ENCODE measurements at regions not wholly inside any gene's neighbourhood (a gene's known extent, or its start where the extent isn't known, plus 50 kb on each side); places are given as distances from the start of the nearest gene placed in this dataset.
"Not testable (repeated sequence)": the region's sequence is repeated elsewhere in the genome, so short reads cannot be mapped to it uniquely, and the experiment has no call there.

GRCh38 chr9:71508141-71508540 lies 260.2 kb downstream of the CEMIP2 start:
- DNase-seq (ENCODE audit: low read depth): not testable (repeated sequence)

GRCh38 chr9:71506821-71507220 lies 261.5 kb downstream of the CEMIP2 start:
- DNase-seq (ENCODE audit: low read depth): no peak

- DNase-seq (ENCODE audit: low read depth): no peak
These were observed 263.7 kb downstream of the CEMIP2 start for GRCh38 chr9:71504636-71505035.

GRCh38 chr9:71498691-71499090 lies 269.6 kb downstream of the CEMIP2 start:
- DNase-seq (ENCODE audit: low read depth): no peak

GRCh38 chr9:71490810-71491209 lies 277.5 kb downstream of the CEMIP2 start:
- no peak for DNase-seq (ENCODE audit: low read depth)

- no peak for DNase-seq (ENCODE audit: low read depth)
These were observed 281.3 kb downstream of the CEMIP2 start for GRCh38 chr9:71487061-71487460.

- DNase-seq (ENCODE audit: low read depth): no peak
These were observed 283.0 kb downstream of the CEMIP2 start for GRCh38 chr9:71485326-71485725.

GRCh38 chr9:71483436-71483835 lies 284.9 kb downstream of the CEMIP2 start:
- no peak for DNase-seq (ENCODE audit: low read depth)

GRCh38 chr9:71479621-71480020 lies 288.7 kb downstream of the CEMIP2 start:
- DNase-seq (ENCODE audit: low read depth): no peak

- DNase-seq (ENCODE audit: low read depth): no peak
These were observed 295.9 kb downstream of the CEMIP2 start for GRCh38 chr9:71472400-71472799.

- DNase-seq (ENCODE audit: low read depth): no peak
These were observed 302.9 kb downstream of the CEMIP2 start for GRCh38 chr9:71465392-71465791.

- DNase-seq (ENCODE audit: low read depth): no peak
These were observed 309.2 kb downstream of the CEMIP2 start for GRCh38 chr9:71459082-71459481.

GRCh38 chr9:71446473-71447411 lies 321.6 kb downstream of the CEMIP2 start:
- peak; percentile 14 for DNase-seq (ENCODE audit: low read depth)

GRCh38 chr9:71446106-71446472 lies 322.2 kb downstream of the CEMIP2 start:
- no peak for DNase-seq (ENCODE audit: low read depth)

- DNase-seq (ENCODE audit: low read depth): no peak
These were observed 321.5 kb upstream of the TRPM3 start for GRCh38 chr9:71442937-71443336.

GRCh38 chr9:71441266-71441665 lies 319.8 kb upstream of the TRPM3 start:
- no peak for DNase-seq (ENCODE audit: low read depth)

- no peak for DNase-seq (ENCODE audit: low read depth)
These were observed 310.5 kb upstream of the TRPM3 start for GRCh38 chr9:71431931-71432330.

- not testable (repeated sequence) for DNase-seq (ENCODE audit: low read depth)
These were observed 285.9 kb upstream of the TRPM3 start for GRCh38 chr9:71407341-71407740.

- no peak for DNase-seq (ENCODE audit: low read depth)
These were observed 281.7 kb upstream of the TRPM3 start for GRCh38 chr9:71403106-71403505.

- no peak for DNase-seq (ENCODE audit: low read depth)
These were observed 271.6 kb upstream of the TRPM3 start for GRCh38 chr9:71393005-71393404.

GRCh38 chr9:71384343-71384742 lies 262.9 kb upstream of the TRPM3 start:
- DNase-seq (ENCODE audit: low read depth): no peak

GRCh38 chr9:71383308-71383940 lies 262.0 kb upstream of the TRPM3 start:
- no peak for DNase-seq (ENCODE audit: low read depth)

- DNase-seq (ENCODE audit: low read depth): no peak
These were observed 246.7 kb upstream of the TRPM3 start for GRCh38 chr9:71368157-71368556.
